ENCODE measurements at regions not wholly inside any gene's neighbourhood (a gene's known extent, or its start where the extent isn't known, plus 50 kb on each side); places are given as distances from the start of the nearest gene placed in this dataset.

DNA sequence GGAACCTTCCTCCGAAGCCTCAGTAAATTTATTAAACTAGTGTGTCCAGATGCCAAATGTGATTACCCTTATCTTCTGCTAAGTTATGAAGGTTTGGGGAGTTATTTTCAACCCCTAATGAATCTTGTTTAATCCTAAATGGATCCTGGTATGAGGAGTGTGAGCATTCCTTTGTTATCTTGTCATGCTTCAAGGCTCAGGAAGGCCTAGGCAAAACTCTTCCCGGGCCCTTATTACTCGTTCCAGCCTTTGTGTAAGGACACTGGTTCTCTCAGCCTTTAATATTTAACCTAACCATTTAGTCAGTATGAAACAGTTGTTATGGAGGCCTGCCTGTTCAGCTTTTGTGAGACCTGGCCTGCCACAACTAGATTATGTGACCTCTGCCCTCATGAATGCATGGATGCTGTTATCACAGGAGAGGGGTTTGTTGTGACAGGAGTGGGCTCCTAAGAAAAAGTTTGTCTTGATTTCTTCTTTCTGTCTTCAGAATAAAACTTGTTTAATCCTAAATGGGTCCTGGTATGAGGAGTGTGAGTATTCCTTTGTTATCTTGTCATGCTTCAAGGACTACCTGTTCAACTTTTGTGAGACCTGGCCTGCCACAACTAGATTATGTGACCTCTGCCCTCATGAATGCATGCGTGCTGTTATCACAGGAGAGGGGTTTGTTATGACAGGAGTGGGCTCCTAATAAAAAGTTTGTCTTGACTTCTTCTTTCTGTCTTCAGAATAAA, 181.7 kb downstream of the SLC39A8 start:
- TF ChIP-seq, protein P1, sequence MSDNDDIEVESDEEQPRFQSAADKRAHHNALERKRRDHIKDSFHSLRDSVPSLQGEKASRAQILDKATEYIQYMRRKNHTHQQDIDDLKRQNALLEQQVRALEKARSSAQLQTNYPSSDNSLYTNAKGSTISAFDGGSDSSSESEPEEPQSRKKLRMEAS (IDR thresholded peaks at IDR 0.05) = no peak
- TF ChIP-seq NFIC (IDR thresholded peaks at IDR 0.05) = no peak
- TF ChIP-seq YY1 (IDR thresholded peaks at IDR 0.05; ENCODE audit: low read depth) = no peak
- TF ChIP-seq TCF12 (IDR thresholded peaks at IDR 0.05; ENCODE audit: low read depth) = no peak

Measured in Ishikawa (cell line).